ENCODE measurements at regions not wholly inside any gene's neighbourhood (a gene's known extent, or its start where the extent isn't known, plus 50 kb on each side); places are given as distances from the start of the nearest gene placed in this dataset.
A peak's percentile ranks its signal among the peaks of the same experiment; 100 is the strongest.

- H3K4me2 ChIP-seq = peak overlapping the region in 10 of 11 experiments; percentile 6 to 80 (median 65); a peak in 19 of 22 replicates
- peaks cover 52 to 60% (median 55%) of the 10 kb centered on the region in 11 experiments for H3K9me3 ChIP-seq (replicated peaks in 1 of 11)
- no peaks in the 10 kb centered on the region for H3K27me3 ChIP-seq
- peaks cover 9 to 53% (median 38%) of the 10 kb centered on the region in 10 experiments for H3K4me1 ChIP-seq
- no peak overlapping the region for H3K9ac ChIP-seq
- TF ChIP-seq Cebpa-rat (IDR thresholded peaks at IDR 0.05) = no peak
- peaks cover 0 to 5% (median 0%) of the 10 kb centered on the region in 11 experiments; a peak in 5 of 22 replicates for H3K36me3 ChIP-seq
- peak overlapping the region in 2 of 10 experiments; percentile 4 to 32; a peak in 2 of 20 replicates for H3K4me3 ChIP-seq
- H3K27ac ChIP-seq = peak overlapping the region in 5 of 11 experiments; percentile 6 to 40 (median 33); a peak in 6 of 22 replicates
- no peaks in the 10 kb centered on the region for H4K20me1 ChIP-seq
Observed at GRCh38 chr7:155187061-155187785, 110.5 kb upstream of the INSIG1 start.

GRCh38 chr7:155188357-155188756 is 109.3 kb upstream of the INSIG1 start:
- Histone ChIP-seq H3K4me1 (peaks cover 9 to 55% (median 38%) of the 10 kb centered on the region in 10 experiments), H3K9me3 (replicated peaks in 1 of 11) (peaks cover 41 to 60% (median 56%) of the 10 kb centered on the region in 11 experiments), H4K20me1 (no peaks in the 10 kb centered on the region), H3K4me3 (no peak overlapping the region), H3K27ac (peak overlapping the region in 7 of 11 experiments; percentile 10 to 55 (median 43); a peak in 12 of 22 replicates), H3K9ac (no peak overlapping the region), H3K4me2 (peak overlapping the region; percentile 6 to 80 (median 63); a peak in 20 of 22 replicates), H3K36me3 (peaks cover 0 to 5% (median 0%) of the 10 kb centered on the region in 11 experiments; a peak in 5 of 22 replicates), H3K27me3 (no peaks in the 10 kb centered on the region)
- no peak for TF ChIP-seq Cebpa-rat (IDR thresholded peaks at IDR 0.05)

- Histone ChIP-seq H3K4me3 (no peak overlapping the region), H3K4me2 (peak overlapping the region; percentile 6 to 80 (median 63); a peak in 20 of 22 replicates), H3K36me3 (peaks cover 0 to 5% (median 0%) of the 10 kb centered on the region in 11 experiments; a peak in 5 of 22 replicates)
Observed at GRCh38 chr7:155188821-155189581, 108.7 kb upstream of the INSIG1 start.

GRCh38 chr7:155189590-155189989 is 108.1 kb upstream of the INSIG1 start:
- H3K36me3 ChIP-seq = peaks cover 0 to 5% (median 0%) of the 10 kb centered on the region in 11 experiments; a peak in 5 of 22 replicates
- no peak for TF ChIP-seq Cebpa-rat (IDR thresholded peaks at IDR 0.05)
- peaks cover 33 to 53% (median 48%) of the 10 kb centered on the region in 11 experiments for H3K9me3 ChIP-seq (replicated peaks in 1 of 11)
- H4K20me1 ChIP-seq = no peaks in the 10 kb centered on the region
- no peak overlapping the region for H3K27ac ChIP-seq
- no peak overlapping the region for H3K9ac ChIP-seq
- H3K4me2 ChIP-seq = peak overlapping the region in 7 of 11 experiments; percentile 14 to 80 (median 63); a peak in 9 of 22 replicates
- H3K4me1 ChIP-seq = peaks cover 9 to 55% (median 38%) of the 10 kb centered on the region in 10 experiments
- H3K4me3 ChIP-seq = no peak overlapping the region
- no peaks in the 10 kb centered on the region for H3K27me3 ChIP-seq

More at GRCh38 chr7:155188821-155189581, 108.7 kb upstream of the INSIG1 start:
- peak overlapping the region in 7 of 11 experiments; percentile 10 to 55 (median 43); a peak in 12 of 22 replicates for H3K27ac ChIP-seq
- no peak overlapping the region for H3K9ac ChIP-seq
- peak in 5 of 11 experiments; percentile 11 to 64 (median 32); a peak in 6 of 22 replicates for TF ChIP-seq Cebpa-rat (IDR thresholded peaks at IDR 0.05)
- H3K27me3 ChIP-seq = no peaks in the 10 kb centered on the region
- no peaks in the 10 kb centered on the region for H4K20me1 ChIP-seq
- peaks cover 34 to 55% (median 51%) of the 10 kb centered on the region in 11 experiments for H3K9me3 ChIP-seq (replicated peaks in 1 of 11)
- peaks cover 9 to 55% (median 38%) of the 10 kb centered on the region in 10 experiments for H3K4me1 ChIP-seq

- Histone ChIP-seq H3K4me2 (peak overlapping the region in 10 of 11 experiments; percentile 14 to 55 (median 44); a peak in 17 of 22 replicates), H3K27me3 (no peaks in the 10 kb centered on the region), H3K4me3 (no peak overlapping the region), H4K20me1 (no peaks in the 10 kb centered on the region), H3K27ac (no peak overlapping the region), H3K9ac (no peak overlapping the region), H3K36me3 (peaks cover 0 to 5% (median 0%) of the 10 kb centered on the region in 11 experiments; a peak in 5 of 22 replicates), H3K4me1 (peaks cover 9 to 55% (median 38%) of the 10 kb centered on the region in 10 experiments), H3K9me3 (replicated peaks in 1 of 11) (peaks cover 33 to 52% (median 48%) of the 10 kb centered on the region in 11 experiments)
- no peak for TF ChIP-seq Cebpa-rat (IDR thresholded peaks at IDR 0.05)
Observed at GRCh38 chr7:155190688-155191087, 107.0 kb upstream of the INSIG1 start.

GRCh38 chr7:155191137-155191536 is 106.5 kb upstream of the INSIG1 start:
- Histone ChIP-seq H3K9ac (no peak overlapping the region), H4K20me1 (no peaks in the 10 kb centered on the region), H3K4me2 (peak overlapping the region in 9 of 11 experiments; percentile 14 to 55 (median 47); a peak in 16 of 22 replicates), H3K27ac (no peak overlapping the region), H3K4me3 (no peak overlapping the region), H3K36me3 (peaks cover 0 to 2% (median 0%) of the 10 kb centered on the region in 11 experiments; a peak in 5 of 22 replicates), H3K9me3 (replicated peaks in 1 of 11) (peaks cover 33 to 52% (median 48%) of the 10 kb centered on the region in 11 experiments), H3K27me3 (no peaks in the 10 kb centered on the region), H3K4me1 (peaks cover 9 to 55% (median 38%) of the 10 kb centered on the region in 10 experiments)
- TF ChIP-seq Cebpa-rat (IDR thresholded peaks at IDR 0.05) = no peak

- Histone ChIP-seq H4K20me1 (no peaks in the 10 kb centered on the region), H3K36me3 (no peaks in the 10 kb centered on the region), H3K4me3 (no peak overlapping the region), H3K4me1 (peaks cover 9 to 51% (median 37%) of the 10 kb centered on the region in 10 experiments), H3K9me3 (replicated peaks in 1 of 11) (peaks cover 33 to 52% (median 48%) of the 10 kb centered on the region in 11 experiments), H3K9ac (no peak overlapping the region), H3K27me3 (no peaks in the 10 kb centered on the region), H3K4me2 (peak overlapping the region in 3 of 11 experiments; percentile 39 to 54 (median 51); a peak in 4 of 22 replicates), H3K27ac (no peak overlapping the region)
- TF ChIP-seq Cebpa-rat (IDR thresholded peaks at IDR 0.05) = no peak
Observed at GRCh38 chr7:155191901-155192478, 105.7 kb upstream of the INSIG1 start.

GRCh38 chr7:155192961-155193640 is 104.6 kb upstream of the INSIG1 start:
- H3K4me3 ChIP-seq = no peak overlapping the region
- no peaks in the 10 kb centered on the region for H3K27me3 ChIP-seq
- no peaks in the 10 kb centered on the region for H4K20me1 ChIP-seq
- no peak for TF ChIP-seq Cebpa-rat (IDR thresholded peaks at IDR 0.05)
- no peak overlapping the region for H3K9ac ChIP-seq
- no peaks in the 10 kb centered on the region for H3K36me3 ChIP-seq
- H3K9me3 ChIP-seq (replicated peaks in 1 of 11) = peaks cover 32 to 50% (median 45%) of the 10 kb centered on the region in 11 experiments
- no peak overlapping the region for H3K27ac ChIP-seq
- peak overlapping the region in 2 of 11 experiments; percentile 3 to 21; a peak in 2 of 22 replicates for H3K4me2 ChIP-seq
- peaks cover 2 to 40% (median 26%) of the 10 kb centered on the region in 10 experiments; a peak in 19 of 20 replicates for H3K4me1 ChIP-seq
